CD14-positive monocyte (primary cell): ENCODE measurements at regions not wholly inside any gene's neighbourhood (a gene's known extent, or its start where the extent isn't known, plus 50 kb on each side); places are given as distances from the start of the nearest gene placed in this dataset.

Source experiments
- DNase-seq, 3 donors: peaks; one replicate each; pipeline ENCODE4 v3.0.0-alpha.2; 2011 to 2022
- H2AFZ ChIP-seq: 2 replicates; pipeline ENCODE4 v1.6.0; 2012; ENCODE audit warnings: mild to moderate bottlenecking, low read depth, low read length, inconsistent platforms; ENCODE audit not compliant: insufficient read depth, poor library complexity, severe bottlenecking
- H3K27ac ChIP-seq, 2 donors: 1 replicate in 1 of 2; 2 replicates in 1 of 2; pipeline ENCODE4 v1.5.1; 2012 to 2013; ENCODE audit warnings: low read length in 2 of 2, control low read depth in 1 of 2, inconsistent platforms in 1 of 2, low read depth in 1 of 2, mild to moderate bottlenecking in 1 of 2
- H3K27me3 ChIP-seq, 2 donors: one replicate each; pipeline versions ENCODE4 v1.6.0 to v1.6.1; 2011 to 2013; ENCODE audit warnings: low read length in 2 of 2; ENCODE audit not compliant: control insufficient read depth in 2 of 2, insufficient read depth in 2 of 2
- H3K36me3 ChIP-seq, 2 donors: replicated peaks in 1 of 2; 1 replicate in 1 of 2; 2 replicates in 1 of 2; pipeline versions ENCODE4 v1.5.1 to v1.6.1; 2012 to 2013; ENCODE audit warnings: low read length in 2 of 2, control low read depth in 1 of 2, inconsistent platforms in 1 of 2, mild to moderate bottlenecking in 1 of 2; ENCODE audit not compliant: insufficient read depth in 2 of 2, control insufficient read depth in 1 of 2
- H3K4me1 ChIP-seq, 2 donors: 1 replicate in 1 of 2; 2 replicates in 1 of 2; pipeline versions ENCODE4 v1.5.1 to v1.6.1; 2012 to 2013; ENCODE audit warnings: low read length in 2 of 2, control low read depth in 1 of 2, inconsistent platforms in 1 of 2, mild to moderate bottlenecking in 1 of 2, moderate library complexity in 1 of 2; ENCODE audit not compliant: insufficient read depth in 2 of 2, control insufficient read depth in 1 of 2
- H3K4me2 ChIP-seq: replicated peaks from 2 replicates; pipeline ENCODE3; 2012; ENCODE audit warnings: low read length, moderate library complexity, mild to moderate bottlenecking; ENCODE audit not compliant: poor library complexity, severe bottlenecking; ENCODE audit errors: extremely low read depth
- H3K4me3 ChIP-seq, 3 experiments: fragments of 200-600 bp in 1 of 3; sonication (generic) in 1 of 3; replicated peaks in 1 of 3; 1 replicate in 2 of 3; 2 replicates in 1 of 3; pipeline ENCODE4 v1.5.1; 2011 to 2013; ENCODE audit warnings: low read length in 3 of 3, mild to moderate bottlenecking in 3 of 3, control low read depth in 2 of 3, low read depth in 2 of 3, inconsistent platforms in 1 of 3, moderate library complexity in 1 of 3
- H3K79me2 ChIP-seq: 2 replicates; pipeline ENCODE4 v1.6.0; 2012; ENCODE audit warnings: mild to moderate bottlenecking, control low read depth, inconsistent platforms, low read length, moderate library complexity; ENCODE audit not compliant: insufficient read depth
- H3K9ac ChIP-seq: 2 replicates; pipeline ENCODE4 v1.6.0; 2017; ENCODE audit warnings: low read length, mild to moderate bottlenecking; ENCODE audit not compliant: insufficient read depth, poor library complexity, severe bottlenecking
- H3K9me3 ChIP-seq, 2 donors: replicated peaks in 1 of 2; 1 replicate in 1 of 2; 2 replicates in 1 of 2; pipeline versions ENCODE4 v1.5.1 to v1.6.1; 2012 to 2013; ENCODE audit warnings: low read length in 2 of 2, control low read depth in 1 of 2; ENCODE audit not compliant: control insufficient read depth in 1 of 2, insufficient read depth in 1 of 2
- H4K20me1 ChIP-seq: 2 replicates; pipeline ENCODE4 v1.6.0; 2012; ENCODE audit warnings: mild to moderate bottlenecking, low read length, control low read depth, moderate library complexity; ENCODE audit not compliant: insufficient read depth
- H3K27ac Mint-ChIP-seq, 7 donors: one replicate each; pipeline ENCODE4 v1.8.0; 2020; ENCODE audit warnings: mild to moderate bottlenecking in 7 of 7, mixed read lengths in 7 of 7, moderate library complexity in 6 of 7, inconsistent platforms in 2 of 7
- H3K27me3 Mint-ChIP-seq, 3 donors: one replicate each; pipeline ENCODE4 v1.8.0; 2021 to 2022; ENCODE audit warnings: low read depth in 3 of 3, mild to moderate bottlenecking in 3 of 3, mixed read lengths in 3 of 3, moderate library complexity in 3 of 3, inconsistent platforms in 1 of 3
- H3K36me3 Mint-ChIP-seq, 2 donors: one replicate each; pipeline ENCODE4 v1.8.0; 2020; ENCODE audit warnings: mixed read lengths in 2 of 2, inconsistent platforms in 1 of 2, mild to moderate bottlenecking in 1 of 2
- H3K4me1 Mint-ChIP-seq: one replicate; pipeline ENCODE4 v1.8.0; 2020; ENCODE audit warnings: mild to moderate bottlenecking, mixed read lengths
- H3K4me3 Mint-ChIP-seq, 2 donors: one replicate each; pipeline ENCODE4 v1.8.0; 2020; ENCODE audit warnings: mild to moderate bottlenecking in 2 of 2, mixed read lengths in 2 of 2, moderate library complexity in 1 of 2
- H3K9me3 Mint-ChIP-seq, 7 donors: one replicate each; pipeline ENCODE4 v1.8.0; 2020 to 2022; ENCODE audit warnings: mixed read lengths in 7 of 7, mild to moderate bottlenecking in 6 of 7, moderate library complexity in 6 of 7, inconsistent platforms in 2 of 7
- CTCF ChIP-seq: fragments of 200-600 bp; IDR thresholded peaks from one replicate; pipeline ENCODE4 v1.8.0; 2022; ENCODE audit warnings: antibody characterized with exemption, mild to moderate bottlenecking
- WGBS: methylation state at CpG from one replicate; pipeline ENCODE4 v1.1.5; 2013; ENCODE audit warnings: missing lambda C conversion rate; ENCODE audit not compliant: insufficient coverage; 5-methylcytosine and 5-hydroxymethylcytosine counted together
- intact Hi-C, 2 donors: fragments of 100-400 bp; cut with micrococcal nuclease; formaldehyde crosslinking; loops; one replicate each; pipeline versions ENCODE4 v1.15.0 to v1.15.1; 2023

DNA sequence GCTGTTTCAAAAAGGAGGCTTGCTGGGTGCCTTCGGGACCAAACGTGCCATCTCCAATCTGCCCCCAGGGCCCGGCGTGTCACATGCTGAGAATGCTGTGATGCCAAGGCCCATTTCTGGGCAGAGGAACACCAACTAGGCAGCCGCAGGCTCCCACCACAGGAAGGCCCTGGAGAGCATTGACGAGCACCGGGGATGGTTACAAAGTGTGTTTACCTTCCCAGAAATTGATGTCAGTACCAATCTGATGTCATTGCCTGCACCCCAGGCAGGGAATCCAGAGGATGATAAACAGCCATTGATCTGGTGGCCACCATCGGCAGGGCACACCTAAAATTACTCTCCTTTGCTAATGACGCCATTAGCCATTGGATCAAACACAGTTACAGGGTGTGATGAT lies 418.1 kb upstream of the CDH5 start:
- Histone ChIP-seq H4K20me1 (no peaks in the 10 kb centered on the region), H3K9me3 (no peaks in the 10 kb centered on the region), H3K79me2 (no peaks in the 10 kb centered on the region), H2AFZ (no peak overlapping the region), H3K9ac (no peak overlapping the region), H3K27ac (no peak overlapping the region), H3K4me1 (no peaks in the 10 kb centered on the region), H3K36me3 (no peaks in the 10 kb centered on the region), H3K27me3 (no peaks in the 10 kb centered on the region), H3K4me3 (no peak overlapping the region), H3K4me2 (no peak overlapping the region)
- intact Hi-C loops, result no loop called here
- Mint-ChIP-seq H3K27me3 (peaks cover 0 to 9% (median 5%) of the 10 kb centered on the region in 3 donors), H3K36me3 (no peaks in the 10 kb centered on the region), H3K9me3 (peaks cover 0 to 1% (median 0%) of the 10 kb centered on the region in 7 donors), H3K27ac (no peak overlapping the region), H3K4me3 (no peak overlapping the region), H3K4me1 (no peaks in the 10 kb centered on the region)
- no peak for DNase-seq
- no peak for TF ChIP-seq CTCF
- WGBS, result 95% methylated on average over 6 of the region's 9 CpGs

GRCh38 chr16:65947951-65948350 lies 418.5 kb upstream of the CDH5 start:
- no peak overlapping the region for H3K27ac ChIP-seq
- no peaks in the 10 kb centered on the region for H3K4me1 Mint-ChIP-seq
- WGBS, result 100% methylated on average over 2 of the region's 4 CpGs
- TF ChIP-seq CTCF, result no peak
- intact Hi-C loops, result no loop called here
- no peaks in the 10 kb centered on the region for H3K36me3 Mint-ChIP-seq
- H3K9me3 ChIP-seq, result no peaks in the 10 kb centered on the region
- H3K27me3 ChIP-seq, result no peaks in the 10 kb centered on the region
- H3K9me3 Mint-ChIP-seq, result peaks cover 0 to 1% (median 0%) of the 10 kb centered on the region in 7 donors
- H3K27me3 Mint-ChIP-seq, result peaks cover 0 to 9% (median 5%) of the 10 kb centered on the region in 3 donors
- no peak overlapping the region for H3K27ac Mint-ChIP-seq
- H3K36me3 ChIP-seq, result no peaks in the 10 kb centered on the region
- no peaks in the 10 kb centered on the region for H4K20me1 ChIP-seq
- no peaks in the 10 kb centered on the region for H3K4me1 ChIP-seq
- H3K9ac ChIP-seq, result no peak overlapping the region
- no peaks in the 10 kb centered on the region for H3K79me2 ChIP-seq
- no peak for DNase-seq
- no peak overlapping the region for H3K4me3 Mint-ChIP-seq
- H3K4me2 ChIP-seq, result no peak overlapping the region
- no peak overlapping the region for H3K4me3 ChIP-seq
- H2AFZ ChIP-seq, result no peak overlapping the region
